ENCODE measurements at regions not wholly inside any gene's neighbourhood (a gene's known extent, or its start where the extent isn't known, plus 50 kb on each side); places are given as distances from the start of the nearest gene placed in this dataset.

DNA sequence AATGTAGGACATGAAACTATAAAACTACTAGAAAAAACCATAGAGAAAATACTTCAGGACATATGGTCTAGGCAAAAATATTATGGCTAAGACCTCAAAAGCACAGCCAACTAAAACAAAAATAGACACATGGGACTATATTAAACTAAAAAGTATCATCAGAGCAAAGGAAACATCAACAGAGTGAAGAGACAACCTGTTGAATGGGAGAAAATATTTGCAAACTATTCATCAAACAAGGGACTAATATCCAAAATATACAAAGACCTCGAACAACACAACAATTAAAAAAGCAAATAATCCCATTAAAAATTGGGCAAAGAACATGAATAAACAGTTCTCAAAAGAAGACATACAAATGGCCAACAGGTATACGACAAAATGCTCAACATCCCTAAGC is 210.9 kb downstream of the PCSK1 start:
- Mint-ChIP-seq H3K27me3 (no peaks in the 10 kb centered on the region), H3K9me3 (ENCODE audit: low read depth) (peaks cover 21% of the 10 kb centered on the region), H3K27ac (no peak overlapping the region), H3K4me1 (ENCODE audit: low read depth) (peaks cover 6% of the 10 kb centered on the region), H3K4me3 (ENCODE audit: low read depth) (no peak overlapping the region), H3K36me3 (ENCODE audit: insufficient read depth) (no peaks in the 10 kb centered on the region)
- TF ChIP-seq, protein P1, sequence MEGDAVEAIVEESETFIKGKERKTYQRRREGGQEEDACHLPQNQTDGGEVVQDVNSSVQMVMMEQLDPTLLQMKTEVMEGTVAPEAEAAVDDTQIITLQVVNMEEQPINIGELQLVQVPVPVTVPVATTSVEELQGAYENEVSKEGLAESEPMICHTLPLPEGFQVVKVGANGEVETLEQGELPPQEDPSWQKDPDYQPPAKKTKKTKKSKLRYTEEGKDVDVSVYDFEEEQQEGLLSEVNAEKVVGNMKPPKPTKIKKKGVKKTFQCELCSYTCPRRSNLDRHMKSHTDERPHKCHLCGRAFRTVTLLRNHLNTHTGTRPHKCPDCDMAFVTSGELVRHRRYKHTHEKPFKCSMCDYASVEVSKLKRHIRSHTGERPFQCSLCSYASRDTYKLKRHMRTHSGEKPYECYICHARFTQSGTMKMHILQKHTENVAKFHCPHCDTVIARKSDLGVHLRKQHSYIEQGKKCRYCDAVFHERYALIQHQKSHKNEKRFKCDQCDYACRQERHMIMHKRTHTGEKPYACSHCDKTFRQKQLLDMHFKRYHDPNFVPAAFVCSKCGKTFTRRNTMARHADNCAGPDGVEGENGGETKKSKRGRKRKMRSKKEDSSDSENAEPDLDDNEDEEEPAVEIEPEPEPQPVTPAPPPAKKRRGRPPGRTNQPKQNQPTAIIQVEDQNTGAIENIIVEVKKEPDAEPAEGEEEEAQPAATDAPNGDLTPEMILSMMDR (IDR thresholded peaks at IDR 0.05; ENCODE audit: unreplicated experiment) = no peak
- DNase-seq (ENCODE audit: low spot score, unreplicated experiment) = no peak

DNA sequence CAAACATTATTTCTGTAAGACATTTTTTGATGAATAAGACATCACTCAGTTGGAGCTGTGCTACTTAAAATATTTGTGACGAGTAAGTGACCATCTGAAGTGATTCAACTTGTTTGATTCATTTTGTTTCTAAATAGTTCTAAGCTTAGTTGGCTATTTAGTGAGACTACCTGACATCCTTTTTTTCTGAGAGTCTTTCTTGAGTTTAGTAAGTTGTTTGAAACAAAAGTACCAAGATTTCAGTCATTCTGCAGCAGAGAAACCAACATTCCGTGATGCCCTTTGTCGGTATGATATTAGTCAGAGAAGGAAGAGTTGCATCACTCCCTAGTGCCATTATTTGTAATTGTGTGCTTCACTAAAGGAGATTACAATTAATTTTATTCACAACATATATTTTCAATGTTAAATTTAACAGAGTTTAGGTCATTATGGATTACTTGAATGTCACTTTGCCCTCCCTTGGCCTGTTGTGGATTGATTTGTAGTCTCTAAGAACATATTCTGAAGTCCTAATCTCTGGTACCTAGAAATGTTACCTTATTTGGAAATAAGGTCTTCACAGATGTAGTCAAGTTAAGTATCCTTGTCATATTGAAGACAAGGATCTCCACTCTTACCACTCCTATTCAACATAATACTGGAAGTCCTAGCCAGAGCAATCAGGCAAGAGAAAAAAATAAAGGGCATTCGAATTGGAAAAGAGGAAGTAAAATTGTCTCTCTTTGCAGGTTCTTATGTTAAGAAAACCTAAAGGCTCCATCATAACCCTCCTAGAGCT is 212.2 kb downstream of the PCSK1 start:
- Mint-ChIP-seq H3K36me3 (ENCODE audit: insufficient read depth) (no peaks in the 10 kb centered on the region), H3K9me3 (ENCODE audit: low read depth) (peaks cover 18% of the 10 kb centered on the region), H3K27me3 (no peaks in the 10 kb centered on the region), H3K4me3 (ENCODE audit: low read depth) (no peak overlapping the region), H3K27ac (no peak overlapping the region), H3K4me1 (ENCODE audit: low read depth) (peaks cover 1% of the 10 kb centered on the region)
- DNase-seq (ENCODE audit: low spot score, unreplicated experiment) = no peak
- TF ChIP-seq, protein P1 (IDR thresholded peaks at IDR 0.05; ENCODE audit: unreplicated experiment) = no peak

DNA sequence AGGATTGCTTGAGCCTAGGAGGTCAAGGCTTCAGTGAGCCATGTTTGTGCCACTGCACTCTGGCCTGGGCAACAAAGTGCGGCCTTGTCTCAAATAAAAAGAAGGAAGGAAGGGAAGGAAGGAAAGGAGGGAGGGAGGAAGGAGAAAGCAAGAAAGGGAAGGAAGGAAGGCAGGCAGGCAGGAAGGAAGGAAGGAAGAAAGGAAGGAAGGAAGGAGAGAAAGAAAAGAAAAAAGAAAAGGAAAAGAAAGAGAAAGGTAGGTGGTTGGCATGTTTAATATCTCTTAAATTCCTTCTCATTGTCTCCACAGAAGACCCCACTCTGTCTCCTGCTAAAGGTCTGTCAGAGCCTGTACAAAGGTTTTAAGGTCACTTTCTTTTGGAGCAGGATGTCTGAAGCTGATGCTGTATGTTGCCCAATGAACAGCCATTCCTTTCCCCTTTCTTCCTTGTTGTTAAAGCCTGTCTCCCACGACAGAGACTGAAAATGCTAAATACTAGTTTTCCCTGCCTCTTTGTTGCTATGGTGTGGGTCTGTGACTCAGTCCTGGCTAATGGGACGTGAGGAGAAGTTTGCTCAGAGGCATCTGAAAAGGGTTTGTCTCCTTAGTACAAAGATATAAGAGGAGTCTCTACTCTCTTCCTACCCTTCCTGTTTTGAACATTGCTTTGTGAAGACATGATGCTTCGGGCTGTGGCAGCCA is 213.3 kb downstream of the PCSK1 start:
- no peak overlapping the region for H3K27ac Mint-ChIP-seq
- no peak for DNase-seq (ENCODE audit: low spot score, unreplicated experiment)
- no peaks in the 10 kb centered on the region for H3K36me3 Mint-ChIP-seq (ENCODE audit: insufficient read depth)
- TF ChIP-seq, protein P1 (IDR thresholded peaks at IDR 0.05; ENCODE audit: unreplicated experiment) = no peak
- no peaks in the 10 kb centered on the region for H3K27me3 Mint-ChIP-seq
- H3K4me1 Mint-ChIP-seq (ENCODE audit: low read depth) = peaks cover 2% of the 10 kb centered on the region
- peaks cover 18% of the 10 kb centered on the region for H3K9me3 Mint-ChIP-seq (ENCODE audit: low read depth)
- H3K4me3 Mint-ChIP-seq (ENCODE audit: low read depth) = no peak overlapping the region

DNA sequence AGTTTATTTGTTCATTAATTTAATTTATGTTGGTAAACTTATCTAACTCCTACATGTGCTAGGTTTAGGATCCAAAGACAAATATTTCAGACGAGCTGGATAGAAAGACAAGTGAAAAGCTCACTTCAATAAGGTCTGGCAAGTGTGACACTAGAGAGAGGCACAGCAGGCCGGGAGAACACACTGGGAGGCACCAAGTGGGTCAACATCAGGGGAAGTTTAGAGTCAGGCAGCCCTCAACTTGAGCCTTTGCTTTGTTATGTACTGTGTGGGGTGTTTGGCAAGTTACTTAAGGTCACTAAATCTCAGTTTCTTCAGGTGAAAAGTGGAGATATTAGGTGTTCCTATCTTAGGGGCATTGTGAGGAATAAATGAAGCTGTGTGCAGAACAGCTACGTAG is 214.4 kb downstream of the PCSK1 start:
- H3K4me1 Mint-ChIP-seq (ENCODE audit: low read depth) = peaks cover 4% of the 10 kb centered on the region
- H3K27ac Mint-ChIP-seq = no peak overlapping the region
- no peak for DNase-seq (ENCODE audit: low spot score, unreplicated experiment)
- H3K36me3 Mint-ChIP-seq (ENCODE audit: insufficient read depth) = no peaks in the 10 kb centered on the region
- TF ChIP-seq, protein P1 (IDR thresholded peaks at IDR 0.05; ENCODE audit: unreplicated experiment) = no peak
- H3K4me3 Mint-ChIP-seq (ENCODE audit: low read depth) = no peak overlapping the region
- no peaks in the 10 kb centered on the region for H3K27me3 Mint-ChIP-seq
- peaks cover 18% of the 10 kb centered on the region for H3K9me3 Mint-ChIP-seq (ENCODE audit: low read depth)

DNA sequence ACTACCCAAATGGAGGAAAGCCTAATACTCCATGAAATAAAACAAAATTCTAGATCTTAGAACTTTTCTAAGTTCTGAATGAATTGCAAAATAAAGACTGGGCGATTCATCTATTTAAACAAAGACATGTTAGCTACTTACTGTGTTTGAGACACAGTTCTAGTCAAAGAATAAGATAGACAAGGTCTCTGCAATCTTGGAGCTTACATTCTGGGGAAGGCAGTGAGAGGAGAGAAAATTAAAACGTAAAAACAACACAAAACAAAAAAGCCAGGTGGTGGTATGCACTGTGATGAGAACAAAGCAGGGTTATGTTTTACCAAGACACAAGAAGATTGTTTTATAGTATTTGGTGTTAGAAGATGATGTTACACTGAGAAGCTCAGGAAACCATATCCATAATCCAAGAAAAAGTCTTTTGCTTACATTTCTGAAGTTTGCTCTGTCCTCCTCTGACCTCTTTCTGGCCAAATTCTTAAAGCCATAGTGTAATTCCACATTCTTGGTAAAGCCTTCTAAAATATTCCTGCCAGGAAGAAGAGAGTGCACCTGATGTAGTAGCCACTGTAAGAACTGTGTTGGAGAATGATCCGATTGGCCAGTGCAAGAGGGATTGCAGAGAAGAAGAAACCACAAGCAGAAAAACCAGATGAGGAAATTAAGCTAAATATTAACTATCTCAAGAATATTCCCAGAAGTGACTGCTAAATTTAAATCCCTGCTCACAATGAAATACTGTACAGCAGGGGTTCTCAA is 218.4 kb downstream of the PCSK1 start:
- H3K36me3 Mint-ChIP-seq (ENCODE audit: insufficient read depth) = peaks cover 4% of the 10 kb centered on the region

More for the DNA sequence above, 218.4 kb downstream of the PCSK1 start:
- H3K27me3 Mint-ChIP-seq = no peaks in the 10 kb centered on the region
- no peak overlapping the region for H3K27ac Mint-ChIP-seq
- DNase-seq (ENCODE audit: low spot score, unreplicated experiment) = no peak
- peaks cover 13% of the 10 kb centered on the region for H3K9me3 Mint-ChIP-seq (ENCODE audit: low read depth)
- H3K4me1 Mint-ChIP-seq (ENCODE audit: low read depth) = peaks cover 4% of the 10 kb centered on the region
- H3K4me3 Mint-ChIP-seq (ENCODE audit: low read depth) = no peak overlapping the region
- TF ChIP-seq, protein P1 (IDR thresholded peaks at IDR 0.05; ENCODE audit: unreplicated experiment) = no peak
